HG03139 (cell line): ENCODE measurements at regions not wholly inside any gene's neighbourhood (a gene's known extent, or its start where the extent isn't known, plus 50 kb on each side); places are given as distances from the start of the nearest gene placed in this dataset.

Experiments
- ATAC-seq: cut with Tn5 transposase; IDR thresholded peaks from one replicate; pipeline ENCODE4 v1.9.1; 2021; ENCODE audit not compliant: unreplicated experiment

DNA sequence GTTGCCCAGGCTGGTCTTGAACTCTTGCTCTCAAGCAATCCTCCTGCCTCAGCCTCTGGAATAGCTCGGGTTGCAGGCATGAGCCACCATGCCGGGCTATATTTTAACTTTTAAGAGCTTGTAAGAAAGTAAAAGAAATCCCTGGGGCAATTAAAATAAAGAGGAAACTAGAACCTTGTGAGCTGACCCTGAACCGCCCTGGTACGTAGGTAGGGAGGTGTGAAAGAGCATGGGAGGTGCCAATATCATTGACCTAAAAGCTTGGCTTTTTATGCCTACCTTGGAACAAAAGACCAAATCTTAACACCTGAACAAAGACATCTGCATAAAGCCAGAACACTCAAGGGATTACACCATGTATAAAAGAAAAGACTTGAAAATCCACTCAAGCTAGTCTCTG lies 595.1 kb downstream of the SOX6 start:
- no peak for ATAC-seq

DNA sequence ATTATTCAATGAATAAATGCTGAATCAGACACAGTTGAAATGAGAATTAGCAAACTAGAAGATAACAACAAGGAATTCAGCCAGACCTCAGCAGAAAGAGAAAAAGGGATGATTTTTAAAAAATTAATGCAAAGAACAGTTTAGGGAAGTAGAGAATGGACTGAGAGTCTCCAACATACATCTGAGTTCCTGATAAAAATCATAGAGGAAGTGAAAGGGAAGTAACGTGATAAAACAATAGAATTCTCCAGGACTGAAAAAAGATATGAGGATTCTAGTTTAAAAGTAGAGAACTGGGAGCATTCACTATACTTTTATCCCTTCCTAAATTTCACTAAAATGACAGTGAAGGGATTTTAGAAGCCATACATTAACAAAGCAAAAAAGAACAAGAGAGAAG lies 592.0 kb downstream of the SOX6 start:
- ATAC-seq = no peak

DNA sequence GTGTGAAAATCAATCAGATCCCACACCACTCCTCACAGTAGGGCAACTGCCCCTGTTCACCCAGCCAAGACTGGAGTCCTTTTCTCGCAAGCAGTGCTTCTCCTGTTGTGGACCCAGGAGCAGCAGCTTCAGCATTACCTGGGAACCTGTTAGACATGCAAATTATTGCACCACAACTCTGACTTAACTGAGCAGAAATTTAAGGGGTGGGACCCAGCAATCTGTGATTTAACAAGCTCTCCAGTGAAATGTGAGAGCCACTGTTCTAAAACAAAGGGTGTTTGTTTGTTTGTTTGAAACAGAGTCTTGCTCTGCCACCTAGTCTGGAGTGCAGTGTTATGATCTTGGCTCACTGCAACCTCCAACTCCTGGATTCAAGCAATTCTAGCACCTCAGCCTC lies 591.4 kb downstream of the SOX6 start:
- ATAC-seq = no peak

DNA sequence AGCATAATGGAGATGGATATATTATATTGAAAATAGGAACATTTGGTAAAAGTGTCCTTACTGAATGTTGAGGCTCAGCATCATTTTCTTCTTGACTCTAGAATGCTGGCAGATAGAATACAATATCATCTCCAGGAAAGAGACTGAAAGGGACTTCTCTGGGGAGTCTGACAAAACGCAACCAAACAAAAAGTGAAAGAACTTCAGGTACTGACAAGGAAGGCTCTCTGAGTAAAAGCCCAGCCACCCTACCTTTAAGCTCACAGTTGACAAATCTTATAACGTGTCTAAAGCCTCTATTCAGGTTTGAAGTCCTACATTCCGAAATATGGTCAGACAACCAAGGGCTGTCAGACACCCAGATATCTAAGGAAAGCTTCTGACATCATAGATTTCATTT lies 590.8 kb downstream of the SOX6 start:
- no peak for ATAC-seq

DNA sequence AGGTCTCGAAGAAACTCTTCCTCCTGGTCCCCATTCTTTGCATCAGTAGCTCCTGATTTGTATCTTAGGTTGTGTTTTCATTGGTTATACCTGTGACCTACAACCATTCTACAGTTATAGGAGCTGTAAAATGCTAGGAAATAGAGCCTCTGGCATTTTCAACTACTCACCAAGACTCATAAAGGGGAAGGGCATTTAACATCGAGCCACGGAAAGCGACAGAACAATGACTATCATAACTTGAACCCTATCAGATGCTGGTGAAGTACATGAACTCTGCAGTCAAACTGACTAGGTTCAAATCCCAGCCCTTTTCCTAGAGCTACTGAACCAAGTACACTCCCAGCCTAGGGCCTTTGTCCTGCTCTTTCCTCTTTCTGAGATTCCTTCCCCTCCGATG lies 588.0 kb downstream of the SOX6 start:
- ATAC-seq = no peak

DNA sequence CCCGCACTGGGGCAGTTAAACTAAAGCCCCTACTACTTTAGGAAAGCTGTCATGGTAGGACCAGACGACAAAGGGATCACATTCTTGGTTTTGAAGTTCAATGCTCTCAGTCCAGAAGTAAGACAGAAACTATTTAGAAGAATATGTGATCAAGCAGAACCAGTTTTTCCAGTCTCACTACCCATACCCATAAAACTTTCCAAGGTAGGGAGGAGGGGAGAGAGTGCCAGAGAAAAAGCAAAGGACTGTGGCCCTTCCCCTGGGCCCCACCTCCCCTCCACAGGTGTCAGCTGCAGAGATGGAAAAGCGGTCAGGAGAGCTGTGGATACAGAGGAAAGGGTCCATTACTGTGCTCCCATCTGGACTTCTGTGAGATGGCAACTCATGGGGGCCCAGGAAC lies 587.1 kb downstream of the SOX6 start:
- ATAC-seq = no peak

DNA sequence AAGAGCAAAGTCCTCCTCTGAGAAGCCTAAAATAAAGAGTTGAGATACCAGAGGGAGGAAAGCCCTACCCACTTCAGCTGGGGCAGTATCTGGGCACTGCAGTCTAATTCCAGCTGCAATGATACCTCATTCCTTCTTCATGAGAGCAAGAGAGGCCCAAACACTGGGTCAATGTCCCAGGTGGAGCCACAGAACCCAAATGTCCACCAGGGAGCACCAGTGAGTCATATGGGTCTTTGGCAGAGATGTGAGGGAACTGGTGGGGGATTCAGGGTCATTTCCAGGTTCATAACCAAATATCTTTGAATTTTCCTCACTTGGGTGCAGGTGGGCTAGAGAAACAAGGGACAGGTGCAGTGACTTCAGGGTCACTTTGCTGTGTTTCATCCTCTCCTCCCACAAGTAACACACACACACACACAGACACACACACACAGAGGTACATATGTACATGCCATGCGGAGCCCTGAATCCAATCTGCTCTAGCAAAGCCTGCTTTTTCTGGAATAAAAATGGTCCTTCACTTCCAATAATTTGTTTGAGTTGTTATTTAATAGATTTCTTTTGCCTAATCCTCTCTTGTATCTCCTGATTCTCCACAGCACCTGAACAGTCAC lies 585.4 kb downstream of the SOX6 start:
- ATAC-seq = no peak

DNA sequence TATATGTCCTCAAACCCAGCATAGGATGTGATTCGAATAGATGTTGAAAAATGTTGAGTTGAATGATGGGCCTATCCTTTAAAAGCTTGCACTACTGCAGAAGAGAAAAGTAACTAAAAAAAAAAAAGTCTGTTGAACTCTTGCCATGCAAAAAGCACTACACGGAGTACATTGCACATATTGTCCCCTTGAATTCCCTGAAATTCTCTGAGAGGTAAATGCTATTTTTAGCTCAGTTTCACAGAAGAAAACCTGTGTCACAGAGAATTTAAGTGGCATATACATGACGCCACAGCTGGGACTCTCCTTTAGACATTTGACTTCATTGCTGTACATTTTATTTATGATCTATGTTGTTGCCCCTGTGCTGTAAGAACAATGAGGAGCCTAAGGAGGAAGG lies 583.8 kb downstream of the SOX6 start:
- ATAC-seq = no peak

DNA sequence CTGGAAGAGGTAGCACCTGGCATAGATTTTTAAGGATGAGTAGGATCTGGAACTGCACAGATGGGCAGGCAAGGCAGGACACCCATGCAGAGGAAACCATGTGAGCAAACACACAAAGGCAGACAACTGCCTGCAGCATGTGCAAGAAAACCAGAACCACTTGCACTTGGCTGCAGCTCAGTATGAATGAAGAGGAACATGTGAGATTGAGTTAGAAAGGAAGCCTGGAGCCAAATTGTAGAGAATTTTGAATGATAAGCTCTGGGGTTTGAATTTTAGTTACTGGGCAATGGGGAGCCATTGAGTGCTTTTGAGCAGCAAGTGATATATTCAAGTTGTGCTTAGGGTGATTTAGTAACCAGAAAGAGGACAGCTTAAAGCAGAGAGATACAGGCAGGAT lies 583.4 kb downstream of the SOX6 start:
- no peak for ATAC-seq

DNA sequence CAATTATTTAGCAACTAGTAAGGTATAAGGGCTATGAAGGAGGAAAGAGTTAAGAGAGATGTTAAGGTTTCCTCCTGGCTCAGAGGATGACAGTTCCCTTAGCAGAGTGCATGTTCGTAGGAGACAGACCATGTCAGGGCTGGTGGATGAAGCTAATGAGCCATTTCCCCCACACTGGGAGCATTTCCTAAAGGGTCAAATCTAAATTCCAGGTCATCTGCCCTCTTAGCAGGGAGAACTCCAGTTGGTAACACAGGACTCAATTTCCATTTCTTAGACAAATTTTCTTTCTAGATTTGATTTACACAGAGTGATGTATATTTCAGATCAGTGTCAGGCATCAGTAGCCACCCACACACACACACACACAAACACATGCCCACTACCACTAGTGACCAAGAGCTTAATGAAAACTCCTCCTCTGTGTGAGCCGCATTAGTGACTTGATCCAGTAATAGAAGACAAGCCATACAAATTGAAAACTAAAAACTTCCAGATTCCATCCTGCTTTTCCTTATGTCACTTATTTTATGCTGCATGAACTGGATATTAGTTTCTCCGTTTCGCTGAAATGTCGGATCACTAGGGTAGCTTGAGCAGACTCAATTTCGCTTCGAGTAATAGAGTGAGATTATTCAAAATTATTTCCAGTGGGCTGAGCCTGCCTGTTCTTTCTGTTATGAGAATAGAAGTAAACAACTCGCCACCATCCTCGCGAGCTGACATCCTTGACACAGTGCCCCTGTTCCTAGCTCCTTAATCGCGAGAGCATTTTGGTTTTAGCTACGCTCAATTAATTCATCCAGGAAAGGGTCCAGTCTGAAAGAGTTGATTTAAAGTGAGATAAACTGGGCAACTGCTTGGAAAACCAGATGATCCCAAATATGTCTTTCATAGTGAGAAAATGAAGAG lies 582.6 kb downstream of the SOX6 start:
- no peak for ATAC-seq

DNA sequence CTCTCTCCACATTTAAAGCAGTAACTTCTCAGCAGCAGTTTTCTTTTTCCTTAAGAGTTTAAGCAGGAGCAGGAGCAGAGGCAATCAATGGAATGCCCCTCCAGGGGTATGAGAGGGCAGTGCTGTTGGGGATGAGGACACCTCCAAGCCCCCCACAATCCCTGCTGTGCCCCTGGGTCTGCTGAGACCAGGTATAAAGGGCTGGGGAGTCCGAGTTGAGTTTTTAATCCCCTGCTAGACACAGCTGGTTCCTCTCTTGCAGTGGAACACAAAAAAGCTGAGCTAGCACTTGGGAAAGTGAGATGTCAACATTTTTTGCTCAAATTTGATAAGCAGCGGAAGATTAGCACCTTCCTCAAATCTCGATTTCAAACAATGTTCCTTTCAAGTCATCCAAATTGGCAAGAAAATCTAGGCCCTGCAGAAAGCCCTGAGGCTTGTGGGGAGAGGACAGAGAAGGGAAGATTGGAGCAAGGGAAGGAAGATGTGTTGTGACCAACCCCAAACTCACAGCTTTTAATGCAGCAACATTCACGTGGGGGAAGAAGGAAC lies 581.9 kb downstream of the SOX6 start:
- no peak for ATAC-seq

DNA sequence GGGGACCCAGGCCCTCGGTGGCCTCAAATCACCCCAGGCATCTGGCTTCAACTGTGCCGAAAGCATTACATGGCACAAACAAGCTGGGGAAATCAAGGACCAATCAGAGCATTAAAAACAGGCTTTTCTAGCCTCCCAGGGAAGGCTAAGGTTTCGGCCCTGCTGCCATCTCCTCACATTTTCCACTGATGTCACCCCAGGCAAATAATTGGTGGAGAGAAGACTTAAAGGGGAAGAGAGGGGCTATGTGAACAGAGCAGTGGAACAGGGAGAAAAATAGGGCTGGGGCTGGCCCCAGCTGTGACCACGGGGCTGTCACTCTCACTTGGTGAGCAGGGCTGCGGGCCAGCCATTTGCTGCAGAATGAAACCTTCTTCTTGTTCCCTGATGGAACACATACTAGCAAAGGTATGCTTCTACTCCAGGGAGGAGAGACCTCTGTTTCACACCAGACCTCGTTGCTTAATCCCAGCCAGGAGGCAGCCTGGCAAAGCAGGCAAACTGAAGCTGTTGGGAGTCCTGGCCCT lies 581.3 kb downstream of the SOX6 start:
- ATAC-seq = no peak

DNA sequence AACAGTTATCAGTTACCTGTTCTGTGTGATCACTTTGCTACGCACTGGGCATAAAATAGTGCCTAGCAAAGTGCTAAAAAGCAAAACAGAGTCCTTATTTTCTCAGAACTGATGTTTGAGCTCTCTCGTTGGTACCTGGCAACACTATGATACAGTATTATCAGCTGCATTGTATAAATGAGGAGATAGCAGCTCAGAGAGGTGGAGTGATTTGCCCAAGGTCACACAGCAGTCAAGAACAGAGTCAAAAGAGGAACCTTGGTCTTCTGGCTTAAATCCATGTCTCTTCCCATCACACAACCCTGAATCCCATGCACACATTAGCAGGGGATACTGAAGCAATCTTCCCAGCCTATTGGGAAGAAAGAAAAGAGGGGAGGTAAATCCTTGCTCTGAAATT lies 580.5 kb downstream of the SOX6 start:
- no peak for ATAC-seq

DNA sequence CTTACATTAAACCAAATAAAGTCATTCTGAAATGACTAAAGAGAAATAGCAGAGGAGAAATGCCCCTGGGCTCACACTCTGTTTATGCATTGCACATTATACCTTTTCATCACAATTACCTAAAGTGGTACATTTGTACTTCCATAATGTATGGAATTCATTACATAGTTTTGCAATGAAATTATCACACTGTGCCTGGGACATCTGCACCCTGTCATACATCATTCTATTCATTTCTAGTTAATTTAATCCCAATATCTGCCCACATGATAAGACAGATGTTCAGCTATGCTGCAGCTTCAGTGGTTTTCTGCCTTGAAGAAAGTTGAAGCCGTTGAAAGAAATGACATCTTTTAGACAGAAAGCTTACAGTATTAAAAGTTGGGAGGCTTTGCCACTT lies 580.0 kb downstream of the SOX6 start:
- ATAC-seq = no peak

DNA sequence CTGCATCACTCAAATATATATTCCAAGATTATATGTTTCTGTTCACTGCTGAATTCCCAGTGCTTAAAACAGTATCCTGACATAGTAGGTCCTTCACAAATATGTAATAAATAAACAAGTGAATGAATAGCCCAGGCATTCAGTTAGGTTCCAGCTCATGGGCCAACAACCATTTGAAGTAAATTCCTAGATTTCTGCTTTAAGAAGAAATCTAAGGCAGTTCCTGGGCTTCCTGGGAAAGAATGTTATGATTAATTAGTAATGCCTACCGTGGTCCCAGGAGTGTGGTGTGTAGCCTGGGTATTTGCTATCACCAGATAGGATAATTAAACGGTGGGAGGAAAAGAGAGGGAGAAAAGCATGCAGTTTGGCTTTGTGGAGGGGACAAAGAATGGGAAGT lies 576.8 kb downstream of the SOX6 start:
- ATAC-seq = no peak

DNA sequence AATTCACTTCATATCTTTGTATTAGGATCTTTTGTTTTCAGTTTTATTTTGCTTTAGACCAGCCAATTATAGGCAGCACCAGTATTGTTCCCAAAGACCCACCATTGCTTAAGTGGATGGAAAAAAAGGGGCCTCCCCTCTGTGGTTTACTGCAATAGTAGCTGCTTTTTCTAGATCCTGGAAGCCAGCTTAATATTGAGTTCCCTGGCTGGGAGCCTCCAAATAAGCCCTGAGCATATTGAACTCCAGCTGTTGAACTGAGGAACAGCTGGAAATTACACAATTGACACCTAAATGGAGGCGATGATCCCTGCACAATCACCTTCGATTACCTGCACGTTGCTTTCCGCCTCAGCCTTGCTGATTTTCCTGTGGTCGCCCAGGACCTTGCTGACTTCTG lies 576.0 kb downstream of the SOX6 start:
- ATAC-seq = no peak

DNA sequence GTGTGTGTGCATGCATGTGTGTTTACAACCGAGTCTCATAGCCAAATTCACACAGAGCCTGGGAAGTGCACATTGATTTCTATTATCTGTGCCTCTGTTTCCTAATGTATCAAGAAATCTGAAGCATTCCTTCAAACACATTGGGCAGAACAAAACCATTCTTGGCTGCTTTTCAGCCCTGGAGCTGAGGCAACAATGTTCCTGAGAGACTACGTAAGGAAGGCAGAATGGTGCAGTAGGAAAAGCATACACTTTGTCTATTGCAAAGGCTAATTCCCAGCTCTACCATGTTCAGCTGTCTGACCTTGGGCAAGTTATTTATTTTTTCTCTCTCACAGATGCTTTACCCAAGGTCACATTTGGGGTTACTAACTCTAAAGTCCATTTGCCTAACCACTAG lies 575.5 kb downstream of the SOX6 start:
- no peak for ATAC-seq

DNA sequence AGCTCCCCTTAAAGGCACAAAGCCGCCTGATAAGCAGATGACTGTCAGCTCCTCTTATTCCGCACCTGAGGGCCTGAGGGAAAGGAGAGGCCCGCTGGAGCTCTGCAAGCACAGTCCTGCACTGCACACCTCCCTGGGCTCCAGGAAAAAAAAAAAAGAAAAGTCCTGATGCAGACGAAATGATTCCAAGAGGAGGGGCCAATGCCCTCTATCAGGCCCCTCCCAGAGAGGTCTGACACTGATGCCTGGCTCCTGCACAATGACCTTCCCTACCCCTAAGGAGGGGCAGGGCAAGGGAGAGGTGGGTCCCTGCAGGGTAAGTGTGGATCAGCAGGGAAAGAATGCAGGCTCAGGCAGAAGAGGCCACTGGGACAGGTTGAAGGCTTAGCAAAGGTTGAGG lies 572.7 kb downstream of the SOX6 start:
- no peak for ATAC-seq

DNA sequence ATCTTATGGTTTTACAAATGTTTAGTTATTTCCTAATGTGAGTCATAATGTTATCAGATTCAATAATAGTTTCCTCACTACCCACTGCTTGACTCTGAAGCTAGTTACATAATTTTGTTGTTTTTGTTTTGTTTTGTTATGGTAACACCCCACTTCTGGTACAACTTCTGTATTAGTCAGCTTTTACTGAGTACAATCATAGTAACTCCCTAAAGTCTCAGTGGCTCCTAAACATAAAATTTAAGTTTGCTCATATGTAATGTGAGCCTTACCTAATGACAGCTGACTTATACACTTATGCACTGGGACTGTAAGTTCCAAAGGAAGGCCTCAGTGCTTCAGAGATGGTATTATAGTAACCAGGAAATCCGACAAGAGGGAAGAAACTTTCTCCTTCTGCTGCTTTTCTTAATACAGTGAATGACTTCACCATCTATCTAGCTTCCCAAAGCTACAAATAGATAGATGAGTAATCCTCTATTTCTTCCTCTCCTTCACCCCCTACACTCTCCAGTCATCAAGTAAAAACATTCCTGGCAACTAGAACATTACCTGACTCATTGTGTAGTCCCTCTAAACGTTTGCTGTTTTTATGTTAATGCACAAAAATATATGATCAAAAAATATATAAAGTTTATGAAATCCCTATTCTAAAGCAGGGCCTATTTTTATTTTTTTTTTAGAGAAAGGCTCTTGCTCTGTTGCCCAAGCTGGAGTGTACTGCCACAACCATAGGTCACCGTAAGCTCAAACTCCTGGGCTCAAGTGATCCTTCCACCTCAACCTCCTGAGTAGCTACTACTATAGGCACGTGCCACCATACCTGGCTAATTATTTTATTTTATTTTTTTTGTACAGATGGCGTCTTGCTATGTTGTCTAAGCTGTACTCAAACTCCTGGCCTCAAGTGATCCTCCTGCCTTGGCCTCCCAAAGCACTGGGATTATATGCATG lies 563.0 kb downstream of the SOX6 start:
- no peak for ATAC-seq

DNA sequence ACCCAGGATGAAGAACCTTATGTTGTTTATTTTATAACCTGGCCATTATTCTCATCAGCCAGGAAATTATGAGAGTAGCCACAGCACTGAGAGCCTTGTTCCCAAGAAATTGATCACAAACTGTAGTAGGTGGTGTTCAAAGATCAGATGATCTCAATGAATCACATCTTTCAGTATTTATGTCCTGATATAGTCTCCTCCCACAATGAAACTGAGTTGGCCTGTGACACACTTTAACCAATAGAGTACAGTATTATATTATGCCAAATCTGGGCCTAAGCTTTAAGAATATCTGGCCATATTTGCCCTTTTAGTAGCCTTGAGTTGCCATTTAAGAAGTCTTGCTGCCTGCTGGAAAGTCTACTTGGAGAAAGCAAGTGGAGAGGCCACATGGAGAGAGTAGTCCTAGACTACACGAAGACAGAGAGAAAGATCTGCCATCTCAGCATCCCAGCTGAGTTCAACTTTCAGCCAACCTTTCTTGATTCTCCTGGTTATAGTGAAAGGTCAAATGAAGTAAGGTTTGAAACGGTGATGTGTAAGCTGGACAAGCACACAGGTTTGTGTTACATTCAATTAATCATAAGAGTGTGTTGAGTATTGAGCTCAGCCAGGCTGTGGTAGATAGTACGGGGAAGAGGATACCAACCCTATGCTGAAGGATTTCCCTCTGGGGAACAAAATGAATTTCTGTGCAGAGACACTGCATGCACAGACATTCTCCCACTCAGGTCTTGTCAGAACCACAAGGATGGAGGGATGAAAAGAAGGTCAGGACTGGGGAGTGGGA lies 561.8 kb downstream of the SOX6 start:
- ATAC-seq = no peak
